Panc1 (cell line): ENCODE measurements at regions not wholly inside any gene's neighbourhood (a gene's known extent, or its start where the extent isn't known, plus 50 kb on each side); places are given as distances from the start of the nearest gene placed in this dataset.

Experiments
- CTCF ChIP-seq: fragments of 450-650 bp; IDR thresholded peaks from 2 replicates; pipeline ENCODE4 v1.5.1; 2017; ENCODE audit warnings: mild to moderate bottlenecking
- POLR2AphosphoS5 ChIP-seq: IDR thresholded peaks from 2 replicates; pipeline ENCODE4 v1.6.1; 2012; ENCODE audit warnings: mild to moderate bottlenecking, low read depth, low read length, moderate library complexity
- REST ChIP-seq, 2 experiments: IDR thresholded peaks; 2 replicates each; pipeline ENCODE4 v1.6.1; 2011 to 2012; ENCODE audit warnings: low read depth in 2 of 2, control low read depth in 1 of 2, low read length in 1 of 2, mild to moderate bottlenecking in 1 of 2, moderate library complexity in 1 of 2; ENCODE audit not compliant: insufficient read depth in 1 of 2

- TF ChIP-seq CTCF = no peak
- TF ChIP-seq POLR2AphosphoS5 = no peak
- TF ChIP-seq REST (IDR thresholded peaks at IDR 0.05; ENCODE audit: insufficient read depth in 1 of 2, low read depth in 2 of 2, low read length in 1 of 2) = no peak
These were observed 474.3 kb downstream of the VRK1 start for GRCh38 chr14:97271451-97271960.
